GM19455 (cell line): ENCODE measurements at regions not wholly inside any gene's neighbourhood (a gene's known extent, or its start where the extent isn't known, plus 50 kb on each side); places are given as distances from the start of the nearest gene placed in this dataset.

Source experiments
- ATAC-seq: cut with Tn5 transposase; IDR thresholded peaks from one replicate; pipeline ENCODE4 v1.9.1; 2021; ENCODE audit not compliant: unreplicated experiment

DNA sequence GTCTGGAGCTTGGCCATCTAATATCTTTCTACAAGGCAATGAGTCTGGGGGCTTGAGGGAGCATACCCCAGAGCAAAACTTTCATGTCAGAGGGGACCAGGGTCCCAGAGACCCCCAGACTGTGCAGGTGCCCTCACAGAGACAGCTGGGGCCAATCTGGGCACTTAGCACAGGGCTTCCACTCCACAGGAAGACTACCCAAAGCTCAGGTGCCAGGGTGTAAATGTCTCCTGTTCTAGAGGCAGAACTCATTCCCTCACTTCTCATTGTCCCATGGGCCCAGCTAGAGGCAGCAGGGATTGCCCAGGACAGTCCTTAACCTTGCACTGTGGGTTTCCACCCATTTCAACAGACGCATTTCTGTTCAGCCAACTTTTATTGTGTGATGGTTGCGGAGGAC is 246.9 kb downstream of the ACTR3B start:
- no peak for ATAC-seq

DNA sequence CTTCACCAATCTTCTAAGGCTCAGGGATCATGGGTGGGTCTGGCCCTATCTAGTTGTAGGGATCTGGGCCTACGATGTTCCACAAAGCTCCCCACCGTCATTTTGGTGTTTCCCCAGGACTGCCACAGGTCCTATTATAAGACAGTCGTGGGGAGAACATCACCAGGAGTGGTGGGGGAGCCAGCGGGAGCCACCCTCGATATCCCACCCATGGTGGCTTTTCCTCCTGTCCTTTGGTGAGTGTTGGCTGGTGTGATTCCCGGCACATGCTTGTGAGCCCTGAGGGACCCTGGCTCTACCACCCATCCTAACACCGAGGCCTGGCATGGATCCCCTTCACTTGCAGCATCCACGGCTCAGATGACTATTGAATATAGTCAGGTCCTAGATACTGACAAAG is 247.4 kb downstream of the ACTR3B start:
- ATAC-seq: no peak

DNA sequence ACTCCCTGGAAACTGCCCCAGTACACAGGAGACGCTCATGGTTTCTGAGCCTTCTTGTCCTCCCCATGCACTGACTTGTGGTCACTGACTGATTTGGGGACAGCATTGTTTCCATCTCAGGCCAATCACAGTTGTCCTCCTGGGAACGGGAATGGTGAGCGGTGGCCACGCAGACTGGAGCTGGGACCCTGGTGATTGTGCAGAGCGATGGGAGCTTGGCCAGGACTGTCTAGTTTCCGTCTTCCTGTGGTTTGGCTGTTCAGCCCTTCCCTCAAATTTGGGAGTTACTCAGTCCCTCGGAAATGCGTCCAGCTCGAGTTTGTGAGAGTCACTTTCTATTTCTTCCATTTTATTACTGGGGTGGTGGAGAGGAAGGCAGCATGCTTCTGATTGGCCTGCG is 250.9 kb downstream of the ACTR3B start:
- ATAC-seq: no peak

DNA sequence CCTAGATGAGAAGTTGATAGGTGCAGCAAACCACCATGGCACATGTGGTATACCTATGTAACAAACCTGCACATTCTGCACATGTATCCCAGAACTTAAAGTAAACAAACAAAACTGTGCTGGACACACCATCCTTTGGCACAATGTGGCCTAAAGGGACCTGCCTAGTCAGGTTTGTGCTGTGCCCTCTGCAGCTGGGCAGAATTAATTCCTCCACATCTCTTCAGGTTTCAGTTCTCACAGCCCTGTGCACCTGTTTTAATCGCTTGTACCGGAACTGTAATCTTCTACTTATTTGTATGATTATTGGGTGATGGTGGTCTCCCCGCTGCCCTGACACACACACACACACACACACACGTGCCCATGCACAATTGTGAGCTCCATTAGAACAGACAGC is 252.7 kb downstream of the ACTR3B start:
- no peak for ATAC-seq

DNA sequence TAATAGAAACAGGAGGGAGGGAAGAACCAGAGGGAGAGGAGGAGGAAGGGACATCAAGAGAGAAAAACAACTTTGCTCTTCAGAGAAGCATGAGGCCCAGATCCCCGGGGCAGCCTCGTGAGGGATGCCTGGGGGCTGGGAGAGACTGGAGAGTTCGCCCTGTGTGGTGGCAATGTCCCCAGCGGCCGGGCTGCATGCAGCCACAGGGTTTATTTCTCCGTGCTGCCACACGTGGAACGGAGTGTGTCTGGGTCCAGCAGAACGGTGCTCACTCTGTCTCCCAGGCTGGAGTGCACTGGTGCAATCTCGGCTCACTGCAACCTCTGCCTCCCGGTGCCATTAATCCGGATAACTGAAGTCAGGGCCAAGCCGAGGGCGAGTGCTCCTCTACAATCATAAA is 257.7 kb downstream of the ACTR3B start:
- ATAC-seq: no peak

DNA sequence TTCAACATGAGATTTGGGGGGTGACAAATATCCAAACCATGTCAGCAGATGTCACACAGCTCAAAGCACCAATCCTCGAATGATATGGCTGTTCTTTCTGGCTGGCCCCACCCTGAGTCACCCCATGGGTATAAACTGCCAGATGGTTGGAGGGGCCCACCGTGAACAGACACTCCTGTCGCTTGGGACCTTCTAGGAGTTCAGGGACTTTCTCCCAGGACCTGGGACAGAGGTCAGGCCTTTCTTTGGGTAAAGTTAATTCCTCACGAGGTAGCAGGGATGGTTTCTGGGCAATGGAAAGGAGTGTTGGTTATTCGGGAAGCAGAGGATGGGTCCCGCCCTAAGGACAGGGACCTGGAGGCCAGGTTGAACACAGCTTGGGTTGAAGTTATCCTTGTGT is 262.0 kb downstream of the ACTR3B start:
- no peak for ATAC-seq

DNA sequence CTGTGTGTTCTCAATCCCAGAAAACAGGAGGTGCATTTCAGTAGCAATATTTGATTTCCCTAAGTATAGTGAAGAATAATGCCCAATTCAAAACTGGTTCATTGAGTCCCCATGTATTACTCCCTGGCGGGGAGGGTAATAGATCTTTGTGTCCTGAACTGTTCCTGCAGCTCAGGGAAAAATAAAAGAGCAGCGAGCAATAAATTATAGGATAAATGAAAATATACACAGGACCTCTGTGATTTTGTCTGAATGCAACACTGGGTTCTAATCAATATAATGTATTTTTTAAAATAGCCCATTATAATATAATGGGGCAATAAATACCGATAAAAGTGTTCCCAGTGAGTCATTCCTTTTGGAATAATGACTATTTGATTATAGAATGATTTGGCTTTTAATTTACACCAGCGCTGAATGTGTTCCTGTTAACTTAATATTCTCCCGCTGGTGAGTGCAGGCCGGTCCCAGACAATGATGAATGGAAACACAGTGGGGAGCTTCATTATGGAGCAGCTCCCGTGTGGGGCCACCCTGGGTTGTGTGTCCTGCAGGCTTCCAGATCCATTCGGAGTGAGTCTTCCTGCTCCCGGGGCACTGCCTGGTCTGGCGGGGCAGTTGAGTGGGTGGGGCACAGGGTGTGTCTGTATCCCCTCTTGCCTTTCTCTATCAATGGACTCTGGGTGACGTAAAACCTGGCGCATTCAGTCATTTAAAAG is 263.1 kb downstream of the ACTR3B start:
- no peak for ATAC-seq

DNA sequence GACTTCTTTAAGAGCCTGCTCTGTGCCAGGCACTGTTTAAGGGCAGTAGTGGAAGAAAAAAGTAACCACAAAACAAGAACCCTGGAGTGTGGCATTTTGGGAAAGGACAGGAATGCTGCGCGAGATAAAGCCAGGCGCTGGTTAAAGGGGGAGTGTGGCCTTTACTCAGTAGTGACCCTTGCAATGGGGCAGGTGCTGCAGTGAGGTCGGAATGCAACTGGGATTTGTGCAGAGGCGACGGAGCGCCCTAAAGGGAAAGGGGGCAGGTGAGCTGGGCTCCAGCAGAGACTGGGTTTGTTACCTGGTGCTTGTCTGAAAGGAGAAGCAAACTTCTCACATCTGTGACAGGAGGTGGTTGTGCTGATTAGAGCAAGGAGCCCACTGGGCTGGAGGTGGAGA is 263.6 kb downstream of the ACTR3B start:
- no peak for ATAC-seq

DNA sequence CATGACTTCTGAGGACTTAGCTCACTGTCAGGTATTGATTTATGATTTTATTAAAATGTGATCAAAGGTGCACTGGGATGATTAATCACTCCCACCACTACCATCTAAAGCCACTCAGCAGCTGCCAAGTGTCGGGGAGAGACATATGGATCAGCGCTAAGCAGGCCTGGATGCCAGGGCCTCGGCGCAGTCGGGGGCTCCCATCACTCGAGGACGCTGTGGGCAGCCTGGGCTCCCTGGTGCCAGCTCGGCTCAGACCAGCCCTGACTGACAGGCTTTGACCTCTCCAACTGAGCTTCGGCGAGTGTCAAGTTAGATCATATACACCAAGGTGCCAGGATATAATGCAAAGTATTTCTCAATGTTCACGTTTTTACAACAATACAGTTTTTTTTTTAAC is 267.7 kb downstream of the ACTR3B start:
- ATAC-seq: no peak

DNA sequence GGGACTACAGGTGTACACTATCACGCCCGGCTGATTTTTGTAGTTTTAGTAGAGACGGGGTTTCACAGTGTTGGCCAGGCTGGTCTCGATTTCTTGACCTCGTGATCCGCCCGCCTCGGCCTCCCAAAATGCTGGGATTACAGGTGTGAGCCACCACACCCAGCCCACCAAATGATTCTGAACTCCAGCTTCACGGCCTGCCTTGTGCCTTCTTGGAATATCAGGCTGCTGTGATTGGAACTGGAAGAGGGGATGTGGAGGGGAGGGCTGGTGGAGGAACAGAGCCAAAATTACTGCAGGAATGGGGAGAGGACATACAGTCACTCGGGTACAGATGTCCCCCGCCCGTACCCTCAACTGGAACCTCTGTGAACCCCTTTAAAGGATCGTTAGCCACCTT is 268.4 kb downstream of the ACTR3B start:
- ATAC-seq: no peak

DNA sequence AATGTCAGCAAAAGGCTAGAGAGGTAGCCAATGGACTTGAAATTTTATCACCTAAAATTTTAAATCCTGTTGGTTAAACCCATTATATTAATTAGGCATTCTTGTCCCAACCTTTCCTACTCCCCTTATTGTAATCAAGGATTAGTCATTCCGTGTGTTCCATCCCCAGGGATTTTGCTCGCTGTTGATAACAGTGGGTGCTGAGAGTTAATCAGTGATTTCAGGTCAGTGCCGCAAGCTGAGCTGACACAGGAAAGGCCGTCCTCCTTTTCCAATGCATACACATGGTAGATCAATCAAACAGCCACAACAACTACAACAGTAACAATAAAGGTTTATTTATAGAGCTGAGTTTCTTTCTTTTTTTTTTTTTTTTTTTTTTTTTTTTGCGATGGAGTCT is 271.4 kb downstream of the ACTR3B start:
- no peak for ATAC-seq

DNA sequence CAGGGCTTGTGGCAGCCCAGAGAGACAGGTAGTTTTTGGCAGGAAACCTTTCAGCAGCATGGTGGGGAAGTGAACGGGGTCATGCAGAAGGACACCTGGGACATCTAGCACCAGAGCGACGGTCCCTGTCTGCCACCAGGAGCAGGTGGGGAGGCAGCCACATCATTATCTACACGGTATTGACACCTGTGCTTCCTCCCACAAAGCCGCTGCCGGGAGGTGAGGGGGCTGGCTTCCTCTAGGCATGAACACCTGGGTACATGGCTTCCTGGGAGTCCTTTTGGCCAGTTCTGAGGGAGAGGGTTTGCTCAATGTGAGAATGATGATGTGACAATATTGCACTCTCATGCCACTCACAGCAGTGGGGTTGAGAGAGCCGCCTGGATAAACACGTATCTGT is 275.2 kb downstream of the ACTR3B start:
- no peak for ATAC-seq

DNA sequence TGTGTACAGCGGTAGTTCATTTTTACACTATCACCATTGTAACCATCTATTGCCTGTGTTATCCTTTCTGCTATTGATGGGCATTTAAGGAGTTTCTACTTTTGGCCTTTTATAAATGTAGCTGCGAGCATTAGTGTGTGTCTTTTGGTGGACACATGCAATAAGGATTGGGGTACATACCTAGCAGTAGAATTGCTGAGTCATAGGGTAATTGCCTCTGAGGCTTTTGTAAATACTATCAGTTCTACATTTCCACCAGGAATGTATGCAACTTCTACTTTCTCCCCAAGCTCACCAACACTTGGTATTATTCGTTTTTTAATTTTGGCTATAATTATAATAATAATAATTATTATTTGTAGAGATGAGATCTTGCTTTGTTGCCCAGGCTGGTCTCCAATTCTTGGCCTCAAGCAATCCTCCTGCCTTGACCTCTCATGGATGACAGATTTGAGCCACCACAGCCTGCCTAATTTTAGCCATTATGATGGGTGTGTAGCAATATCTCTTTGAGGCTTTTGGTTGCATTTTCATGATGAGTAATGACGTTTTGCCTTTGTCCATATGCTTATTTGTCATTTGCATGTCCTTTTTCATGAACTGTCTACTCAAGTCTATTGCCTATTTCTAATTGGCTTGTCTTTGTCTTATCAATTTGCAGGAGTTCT is 277.0 kb downstream of the ACTR3B start:
- no peak for ATAC-seq

DNA sequence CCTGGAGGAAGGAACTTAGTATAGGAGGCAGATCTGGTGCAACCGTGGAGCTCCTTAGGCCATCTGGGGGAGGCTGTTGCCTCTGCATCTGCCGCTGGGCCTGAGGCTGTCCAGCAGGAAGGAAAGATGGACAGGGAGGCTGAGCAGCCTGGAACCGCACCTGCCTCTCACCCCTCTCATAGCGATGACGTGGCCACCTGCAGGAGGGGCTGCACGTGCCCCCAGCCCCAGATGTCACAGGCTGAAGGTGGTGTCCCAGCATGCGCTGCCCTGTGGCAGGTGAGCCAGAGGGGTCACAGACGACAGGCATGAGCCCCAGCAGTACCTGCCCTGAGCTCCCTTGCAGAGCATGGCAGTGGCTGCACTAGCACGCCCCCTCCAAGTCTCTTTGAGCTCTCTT is 283.9 kb downstream of the ACTR3B start:
- no peak for ATAC-seq

DNA sequence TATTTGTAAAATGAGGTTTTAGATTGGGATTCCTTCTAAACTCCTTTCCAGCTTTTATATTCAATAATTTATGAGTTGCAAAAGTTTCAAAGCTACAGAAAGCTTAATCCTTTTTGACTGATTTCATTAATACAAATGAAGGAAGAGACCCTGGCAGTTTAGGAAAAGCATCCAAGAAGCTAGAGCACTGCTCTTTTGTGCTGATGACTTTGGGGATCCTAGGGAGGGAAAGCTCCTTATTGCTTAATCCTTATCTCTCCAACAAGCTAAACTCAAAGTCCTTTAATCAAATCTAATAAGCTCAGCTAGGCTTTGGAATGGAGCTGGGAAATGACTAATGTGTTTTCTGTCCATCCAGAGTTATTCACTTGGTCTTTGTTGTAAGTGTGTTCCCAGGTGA is 285.4 kb downstream of the ACTR3B start:
- no peak for ATAC-seq

DNA sequence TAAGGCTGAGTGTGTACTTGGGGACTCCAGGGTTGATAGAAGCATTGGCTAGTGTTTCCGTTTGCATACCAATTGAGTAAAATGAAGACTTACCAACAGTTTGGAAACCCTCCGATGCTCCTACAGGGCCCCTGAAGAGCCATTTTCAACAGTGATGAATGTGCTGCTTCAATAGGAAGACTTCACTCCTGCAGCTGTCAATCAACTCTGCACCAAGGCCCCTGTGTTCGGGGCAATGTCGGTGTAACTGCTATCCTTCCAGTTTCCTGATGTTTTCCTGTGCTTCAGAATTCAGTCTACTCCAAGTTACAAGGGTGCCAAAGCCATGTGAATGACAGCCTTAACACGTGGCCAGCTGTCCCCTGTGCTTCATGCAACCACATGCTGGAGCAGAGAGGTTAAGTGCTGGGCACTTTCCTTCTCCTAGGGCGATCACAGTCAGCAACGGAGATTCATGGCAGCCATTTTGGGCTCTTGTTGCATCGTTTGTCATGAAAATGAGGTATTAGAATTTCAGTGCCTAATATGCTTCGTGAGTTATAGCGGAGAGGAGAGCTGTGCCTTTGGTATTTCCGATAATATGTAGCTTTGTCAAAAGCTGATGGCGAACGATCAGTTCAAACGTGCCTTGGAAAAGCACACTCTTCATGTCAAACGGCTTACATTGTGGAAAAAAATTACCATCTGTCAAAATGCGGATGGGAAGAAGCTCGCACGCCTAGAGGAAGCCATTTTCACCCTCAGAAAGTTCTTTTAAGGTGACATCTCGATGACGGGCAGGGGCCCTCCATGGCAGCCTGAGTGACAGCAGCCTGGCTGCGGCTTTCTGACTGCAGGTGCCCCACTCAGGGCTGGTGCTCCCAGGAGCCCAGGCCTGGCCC is 287.8 kb downstream of the ACTR3B start:
- no peak for ATAC-seq

DNA sequence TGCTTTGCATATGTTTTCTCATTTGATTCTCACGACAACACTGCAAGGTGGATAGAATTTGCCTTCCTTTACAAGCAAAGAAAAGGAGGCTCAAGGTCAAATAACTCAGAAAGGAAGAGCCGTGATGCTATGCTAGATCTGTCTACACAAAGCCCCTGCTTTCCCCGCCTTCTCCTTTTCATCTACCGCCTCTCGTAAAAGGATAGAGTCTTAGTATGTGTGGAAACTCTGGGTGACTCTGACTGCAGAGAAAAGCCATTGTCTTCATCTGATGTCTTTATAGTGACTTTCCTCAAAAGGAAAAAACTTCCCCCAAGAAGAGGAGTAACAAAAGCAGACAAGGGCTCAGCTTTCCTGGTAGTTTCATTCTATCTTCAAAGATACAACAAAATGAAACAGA is 292.7 kb downstream of the ACTR3B start:
- ATAC-seq: no peak

DNA sequence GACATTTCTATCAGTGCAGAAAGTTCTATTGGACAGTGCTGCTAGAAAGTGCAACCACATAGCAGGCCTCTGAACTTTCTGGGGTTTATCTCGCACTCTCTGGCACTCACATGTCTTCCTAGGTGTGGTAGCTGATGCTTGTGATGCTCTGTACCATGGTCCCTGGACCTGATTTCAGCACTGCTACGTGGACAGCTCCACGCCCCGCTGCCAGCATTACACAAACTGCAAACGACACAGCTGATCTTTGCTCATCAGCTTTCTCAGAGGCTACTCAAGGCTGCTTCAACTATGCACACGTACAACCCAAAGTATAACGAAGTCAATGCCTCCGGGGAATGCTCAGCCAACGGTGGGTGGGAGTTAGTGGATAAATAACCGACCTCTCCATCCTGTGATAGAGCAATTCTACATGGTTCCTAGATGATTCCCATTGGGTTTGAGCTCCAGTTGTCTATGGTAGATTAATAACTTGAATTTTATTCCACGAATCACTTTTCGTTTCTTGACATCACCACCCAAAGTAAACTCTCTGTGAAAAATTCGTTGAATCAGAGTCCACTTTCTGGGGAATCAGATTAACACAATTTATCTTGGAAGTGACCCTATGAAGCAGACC is 302.5 kb downstream of the ACTR3B start:
- ATAC-seq: no peak

DNA sequence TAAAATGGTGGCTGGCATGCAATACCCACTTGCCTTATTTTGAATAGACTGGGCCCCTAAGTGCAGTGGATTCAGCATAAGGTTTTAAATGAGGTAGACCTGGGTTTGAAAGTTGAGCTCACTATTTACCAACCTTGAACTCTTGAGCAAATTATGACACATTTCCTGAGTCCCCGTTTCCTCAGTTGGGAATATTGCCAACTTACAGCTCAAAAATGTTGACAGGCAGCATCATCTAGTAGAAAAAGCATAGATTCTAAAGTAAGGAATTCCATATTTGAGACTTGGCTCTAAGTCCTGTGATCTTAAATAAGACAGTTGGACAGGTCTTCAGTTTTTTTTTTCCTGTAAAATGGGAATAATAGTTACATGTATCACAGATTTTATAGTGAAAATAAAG is 305.5 kb downstream of the ACTR3B start:
- no peak for ATAC-seq

DNA sequence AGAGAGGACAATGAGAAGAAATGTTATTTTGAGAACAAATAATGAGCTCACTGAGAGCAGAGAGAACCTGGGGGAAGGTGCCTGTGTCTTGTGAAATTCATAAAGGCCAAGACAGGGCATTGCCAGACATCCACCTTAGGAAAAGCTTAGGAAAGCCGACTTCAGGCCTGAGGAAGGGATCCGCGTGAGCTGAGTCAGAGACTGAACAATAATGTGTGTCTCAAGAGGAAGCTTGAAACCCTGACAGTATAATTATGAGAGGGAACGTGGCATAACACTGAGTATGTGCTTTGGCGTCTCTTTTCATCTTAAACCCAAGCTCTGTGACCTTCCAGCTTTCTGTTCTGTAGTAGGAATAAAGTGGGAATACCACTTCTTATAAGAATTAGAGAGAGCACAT is 307.2 kb downstream of the ACTR3B start:
- no peak for ATAC-seq

DNA sequence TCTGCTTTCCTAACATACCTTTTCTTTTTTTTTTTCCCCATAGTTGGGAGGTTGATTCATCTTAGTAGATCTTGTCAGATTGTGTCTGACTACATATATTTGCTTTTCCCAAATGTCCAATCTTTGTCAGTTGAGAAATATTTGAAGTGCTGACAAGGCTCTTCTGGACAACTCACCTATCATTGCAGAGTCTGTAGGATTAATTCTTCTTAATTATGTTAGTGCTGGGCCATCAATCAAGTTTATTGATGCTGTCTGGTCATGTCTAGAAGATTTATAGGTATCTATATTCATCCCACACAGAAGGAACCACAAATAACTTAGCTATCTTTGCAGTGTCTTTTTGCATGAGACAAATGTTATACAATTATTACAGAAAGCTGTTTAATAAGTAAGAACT is 310.6 kb downstream of the ACTR3B start:
- no peak for ATAC-seq

DNA sequence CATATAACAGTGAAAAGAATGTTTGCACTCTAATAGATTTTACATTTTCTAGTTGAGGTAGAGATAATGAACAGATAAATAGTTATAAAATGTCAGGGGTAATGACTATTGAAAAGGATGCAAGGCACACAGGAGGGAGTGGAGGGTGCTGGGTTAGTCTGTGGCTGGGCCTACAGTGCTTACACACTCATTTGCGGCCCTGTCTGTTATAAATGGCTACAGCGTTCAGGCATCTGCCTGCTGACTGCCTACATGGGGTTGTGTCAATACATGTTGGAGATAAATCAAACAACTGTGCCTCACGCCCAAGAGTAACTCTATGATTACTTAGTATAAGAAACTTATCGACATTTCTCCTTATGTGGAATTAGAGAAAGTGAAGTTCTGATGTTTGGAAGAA is 313.3 kb downstream of the ACTR3B start:
- ATAC-seq: no peak
